K562 (cell line): ENCODE measurements at regions not wholly inside any gene's neighbourhood (a gene's known extent, or its start where the extent isn't known, plus 50 kb on each side); places are given as distances from the start of the nearest gene placed in this dataset.

ENCODE experiments used
- ATAC-seq: fragments of 200-7000 bp; cut with Tn5 transposase; 3 replicates; pipeline ENCODE4 v1.9.1; 2020; ENCODE audit warnings: moderate library complexity
- BruUV-seq: library from RNA; stranded (reverse); fragments of 400-500 nt; replicated peaks from 2 replicates; lab custom pipeline; 2021; lab: Mats Ljungman, UMichigan
- CTCF ChIA-PET: fragments of 300-600 bp; formaldehyde crosslinking; extraction: SDS; loops from one replicate; lab custom pipeline; 2021; ENCODE audit warnings: low intra/inter-chr PET ratio; lab: Yijun Ruan, JAX
- POLR2A ChIA-PET: fragments of 300-600, 350-650 bp; sonication (Branson Sonifier 250); formaldehyde crosslinking; extraction: SDS; loops from one replicate; lab custom pipeline; 2021; ENCODE audit warnings: antibody characterized with exemption, inconsistent platforms; lab: Yijun Ruan, JAX
- DNase-seq, 4 experiments: peaks; one replicate each; pipeline versions ENCODE4 v3.0.0 to v3.0.0-alpha.2; 2011 to 2018; ENCODE audit warnings: low spot score in 3 of 4, mixed read lengths in 3 of 4; ENCODE audit errors: extremely low read depth in 1 of 4
- FAIRE-seq: peaks from 2 replicates; lab custom pipeline; 2011; peaks lifted over from hg19 to GRCh38; lab: Jason Lieb, UNC
- H2AFZ ChIP-seq: 2 replicates; pipeline ENCODE4 v1.6.0; 2011; ENCODE audit warnings: low read depth, low read length, control low read depth, inconsistent platforms
- H3K27ac ChIP-seq: fragments of 200-600 bp; 3 replicates; pipeline ENCODE4 v1.8.0; 2011; ENCODE audit warnings: low read depth, mild to moderate bottlenecking, control low read depth, inconsistent platforms, low read length, moderate library complexity, mixed read lengths; ENCODE audit errors: extremely low read depth
- H3K27me3 ChIP-seq, 2 experiments: fragments of 300-600 bp in 1 of 2; 2 replicates in 1 of 2; 3 replicates in 1 of 2; pipeline versions ENCODE4 v1.6.0 to v1.8.0; 2011; ENCODE audit warnings: inconsistent platforms in 2 of 2, low read length in 2 of 2, mild to moderate bottlenecking in 1 of 2, mixed read lengths in 1 of 2, moderate library complexity in 1 of 2; ENCODE audit not compliant: control insufficient read depth in 2 of 2, insufficient read depth in 2 of 2
- H3K36me3 ChIP-seq: fragments of 300-600 bp; 3 replicates; pipeline ENCODE4 v1.8.0; 2011; ENCODE audit warnings: mild to moderate bottlenecking, low read length, inconsistent platforms; ENCODE audit not compliant: control insufficient read depth, insufficient read depth
- H3K4me1 ChIP-seq, 2 experiments: fragments of 200-600 bp in 1 of 2; replicated peaks in 1 of 2; 2 replicates in 1 of 2; 3 replicates in 1 of 2; pipeline versions ENCODE4 v1.5.1 to v1.8.0; 2011; ENCODE audit warnings: inconsistent platforms in 2 of 2, low read length in 2 of 2, mild to moderate bottlenecking in 1 of 2, mixed read lengths in 1 of 2, moderate library complexity in 1 of 2; ENCODE audit not compliant: control insufficient read depth in 2 of 2, insufficient read depth in 2 of 2
- H3K4me2 ChIP-seq: 2 replicates; pipeline ENCODE4 v1.6.1; 2011; ENCODE audit warnings: low read length, control low read depth, inconsistent platforms, mixed read lengths; ENCODE audit not compliant: insufficient read depth
- H3K4me3 ChIP-seq: fragments of 200-600 bp; sonication (generic), shearing (Covaris generic); 2 replicates; pipeline ENCODE4 v1.5.1; 2016; ENCODE audit warnings: control low read depth, inconsistent platforms
- H3K79me2 ChIP-seq: fragments of 200-600 bp; 3 replicates; pipeline ENCODE4 v1.8.0; 2011; ENCODE audit warnings: low read length, inconsistent platforms; ENCODE audit not compliant: control insufficient read depth, insufficient read depth
- H3K9ac ChIP-seq, 2 experiments: 2 replicates each; pipeline versions ENCODE4 v1.6.0 to v1.6.1; 2011; ENCODE audit warnings: low read depth in 2 of 2, low read length in 2 of 2, control low read depth in 1 of 2, inconsistent platforms in 1 of 2, mild to moderate bottlenecking in 1 of 2, mixed read lengths in 1 of 2; ENCODE audit not compliant: insufficient read depth in 1 of 2
- H3K9me1 ChIP-seq: one replicate; pipeline ENCODE4 v1.6.0; 2011; ENCODE audit warnings: inconsistent platforms, mild to moderate bottlenecking, low read length, moderate library complexity; ENCODE audit not compliant: control insufficient read depth, insufficient read depth
- H3K9me3 ChIP-seq: replicated peaks from 2 replicates; pipeline ENCODE4 v1.5.1; 2011; ENCODE audit warnings: low read depth, low read length, inconsistent platforms; ENCODE audit not compliant: control insufficient read depth, insufficient read depth
- H4K20me1 ChIP-seq: replicated peaks from 2 replicates; pipeline ENCODE4 v1.6.1; 2011; ENCODE audit warnings: low read length, inconsistent platforms, mixed read lengths; ENCODE audit not compliant: control insufficient read depth, insufficient read depth
- AFF4 ChIP-seq: sonication (generic); formaldehyde crosslinking; IDR thresholded peaks from 2 replicates; pipeline ENCODE4 v1.8.0; 2023; ENCODE audit warnings: mild to moderate bottlenecking, missing genetic modification reagents
- BCOR ChIP-seq: fragments of 450-650 bp; IDR thresholded peaks from 2 replicates; pipeline ENCODE4 v1.6.1; 2016
- FOXK2 ChIP-seq, 2 experiments: fragments of 450-650 bp; IDR thresholded peaks in 1 of 2; conservative IDR thresholded peaks in 1 of 2; 2 replicates each; pipeline ENCODE4 v1.6.1; 2016; ENCODE audit warnings: low read depth in 2 of 2, mild to moderate bottlenecking in 1 of 2
- GTF2A2 ChIP-seq: IDR thresholded peaks from 2 replicates; pipeline ENCODE4 v1.6.1; 2016; ENCODE audit warnings: mild to moderate bottlenecking, missing genetic modification characterization, missing compliant biosample characterization
- NBN ChIP-seq: fragments of 450-650 bp; IDR thresholded peaks from 2 replicates; pipeline ENCODE4 v1.6.1; 2016; ENCODE audit warnings: low read depth, mild to moderate bottlenecking
- NCOA4 ChIP-seq: fragments of 450-650 bp; IDR thresholded peaks from 2 replicates; pipeline ENCODE4 v1.6.1; 2018; ENCODE audit warnings: mild to moderate bottlenecking; ENCODE audit not compliant: partially characterized antibody
- NR2F6 ChIP-seq: fragments of 450-650 bp; formaldehyde crosslinking; IDR thresholded peaks from 2 replicates; pipeline ENCODE4 v1.4.0; 2020; ENCODE audit warnings: mild to moderate bottlenecking
- RFX1 ChIP-seq: fragments of 450-650 bp; IDR thresholded peaks from 2 replicates; pipeline ENCODE4 v1.6.1; 2016; ENCODE audit warnings: mild to moderate bottlenecking, moderate library complexity
- TOE1 ChIP-seq, 2 experiments: fragments of 450-650 bp in 1 of 2; sonication (generic) in 1 of 2; formaldehyde crosslinking in 1 of 2; IDR thresholded peaks; 2 replicates each; pipeline versions ENCODE4 v1.7.1 to v1.8.0; 2016 to 2022; ENCODE audit warnings: borderline replicate concordance in 2 of 2, mild to moderate bottlenecking in 2 of 2, antibody characterized with exemption in 1 of 2, inconsistent platforms in 1 of 2, low read depth in 1 of 2, missing genetic modification reagents in 1 of 2, moderate library complexity in 1 of 2
- ZNF184 ChIP-seq: sonication (generic); formaldehyde crosslinking; IDR thresholded peaks from 2 replicates; pipeline ENCODE4 v1.5.0; 2020; ENCODE audit warnings: missing genetic modification reagents
- ZNF436 ChIP-seq: fragments of 250-450, 450-650 bp; sonication (Bioruptor Pico); formaldehyde crosslinking; IDR thresholded peaks from 2 replicates; pipeline ENCODE4 v1.7.0; 2020; ENCODE audit warnings: mild to moderate bottlenecking
- ZNF740 ChIP-seq, 3 experiments: fragments of 200-800 bp in 1 of 3; sonication (Bioruptor generic) in 1 of 3; sonication (generic) in 1 of 3; formaldehyde crosslinking in 1 of 3; IDR thresholded peaks; 2 replicates each; pipeline versions ENCODE4 v1.6.1 to v1.8.0; 2016 to 2022; ENCODE audit warnings: mild to moderate bottlenecking in 2 of 3, missing compliant biosample characterization in 2 of 3, missing genetic modification characterization in 2 of 3, missing genetic modification reagents in 1 of 3
- in situ Hi-C: fragments of 300-500 bp; cut with MboI; formaldehyde crosslinking; loops from 4 replicates; pipeline ENCODE4 v1.15.0; 2018; ENCODE audit warnings: inconsistent platforms, mixed read lengths
- intact Hi-C: fragments of 100-400 bp; cut with micrococcal nuclease; formaldehyde crosslinking; loops from 2 replicates; pipeline ENCODE4 v1.14.2; 2022

- BruUV-seq = no TSS peak
- Histone ChIP-seq H3K4me1 (no peaks in the 10 kb centered on the region), H3K36me3 (no peaks in the 10 kb centered on the region), H3K79me2 (no peaks in the 10 kb centered on the region), H4K20me1 (no peaks in the 10 kb centered on the region; the same call in 1 of the 2 replicates), H3K4me3 (no peak overlapping the region), H3K27ac (no peak overlapping the region), H3K9me1 (no peaks in the 10 kb centered on the region), H2AFZ (no peak overlapping the region), H3K9me3 (no peaks in the 10 kb centered on the region), H3K9ac (no peak overlapping the region), H3K27me3 (no peaks in the 10 kb centered on the region), H3K4me2 (no peak overlapping the region)
- in situ Hi-C loops (no loop called here), intact Hi-C loops (no loop called here)
- DNase-seq (no peak), FAIRE-seq (no peak), ATAC-seq (no peak)
- POLR2A ChIA-PET = interaction anchor here (1.1 kb wide), 1 partner anchor 29 kb away, joined by 5 read pairs; no protein-coding TSS in a partner anchor
- CTCF ChIA-PET = no interaction called here
- TF ChIP-seq RFX1 (no peak), AFF4 (no peak), TOE1 (IDR thresholded peaks at IDR 0.05; ENCODE audit: borderline replicate concordance) (no peak), TOE1 (CRISPR knock-in tag; IDR thresholded peaks at IDR 0.05; ENCODE audit: borderline replicate concordance, low read depth) (no peak), NCOA4 (no peak), ZNF184 (CRISPR knock-in tag) (no peak), ZNF436 (CRISPR knock-in tag) (no peak), ZNF740 (CRISPR knock-in tag; IDR thresholded peaks at IDR 0.05) (no peak), ZNF740 (tag; IDR thresholded peaks at IDR 0.05) (no peak), NR2F6 (CRISPR knock-in tag) (no peak), GTF2A2 (tag) (no peak), BCOR (no peak), FOXK2 (conservative IDR thresholded peaks at IDR 0.05 in 1 of 2, IDR thresholded peaks at IDR 0.05 in 1 of 2; ENCODE audit: low read depth in 2 of 2) (no peak), NBN (no peak)
These were observed 128.2 kb upstream of the GNAO1 start for GRCh38 chr16:56063111-56063510.
